H9 (cell line): ENCODE measurements at regions not wholly inside any gene's neighbourhood (a gene's known extent, or its start where the extent isn't known, plus 50 kb on each side); places are given as distances from the start of the nearest gene placed in this dataset.

Source experiments
- DNase-seq: peaks from one replicate; pipeline ENCODE4 v3.0.0-alpha.2; 2017
- H2AFZ ChIP-seq: one replicate; pipeline ENCODE4 v1.6.1; 2013; ENCODE audit warnings: mild to moderate bottlenecking, low read length, control low read depth, moderate library complexity
- H2AK5ac ChIP-seq: 2 replicates; pipeline ENCODE4 v1.6.1; 2013; ENCODE audit warnings: low read length, control low read depth, mixed read lengths; ENCODE audit not compliant: insufficient read length
- H2BK120ac ChIP-seq: one replicate; pipeline ENCODE4 v1.6.1; 2013; ENCODE audit warnings: low read depth, mild to moderate bottlenecking, low read length, control low read depth, inconsistent platforms; ENCODE audit not compliant: poor library complexity, severe bottlenecking
- H2BK12ac ChIP-seq: 2 replicates; pipeline ENCODE4 v1.6.1; 2013; ENCODE audit warnings: low read length, control low read depth, mixed read lengths, low read depth; ENCODE audit not compliant: insufficient read length
- H2BK15ac ChIP-seq: 2 replicates; pipeline ENCODE4 v1.6.1; 2013; ENCODE audit warnings: low read depth, low read length, control low read depth
- H2BK20ac ChIP-seq: one replicate; pipeline ENCODE4 v1.6.1; 2013; ENCODE audit warnings: low read depth, mild to moderate bottlenecking, low read length, control low read depth, inconsistent platforms; ENCODE audit not compliant: poor library complexity, severe bottlenecking
- H2BK5ac ChIP-seq: 2 replicates; pipeline ENCODE4 v1.6.1; 2013; ENCODE audit warnings: low read length, control low read depth, mixed read lengths; ENCODE audit not compliant: insufficient read length
- H3K14ac ChIP-seq: 2 replicates; pipeline ENCODE4 v1.6.1; 2013; ENCODE audit warnings: low read length, control low read depth; ENCODE audit not compliant: insufficient read depth
- H3K18ac ChIP-seq: 2 replicates; pipeline ENCODE4 v1.6.1; 2013; ENCODE audit warnings: low read depth, mild to moderate bottlenecking, mixed read lengths, low read length, control low read depth; ENCODE audit not compliant: insufficient read length
- H3K23ac ChIP-seq: 2 replicates; pipeline ENCODE4 v1.6.1; 2013; ENCODE audit warnings: low read length, control low read depth, mixed read lengths, low read depth; ENCODE audit not compliant: insufficient read length
- H3K23me2 ChIP-seq: 2 replicates; pipeline ENCODE4 v1.6.1; 2013; ENCODE audit warnings: low read depth, mild to moderate bottlenecking, mixed read lengths, low read length, control low read depth; ENCODE audit not compliant: insufficient read length, poor library complexity, severe bottlenecking
- H3K27ac ChIP-seq: 2 replicates; pipeline ENCODE4 v1.5.1; 2013; ENCODE audit warnings: low read length, control low read depth, mixed read lengths, low read depth; ENCODE audit not compliant: insufficient read length
- H3K27me3 ChIP-seq: 2 replicates; pipeline ENCODE4 v1.6.1; 2013; ENCODE audit warnings: low read length, control low read depth, inconsistent platforms; ENCODE audit not compliant: insufficient read depth
- H3K4ac ChIP-seq: 2 replicates; pipeline ENCODE4 v1.6.1; 2013; ENCODE audit warnings: low read depth, mild to moderate bottlenecking, control low read depth, inconsistent platforms, low read length, moderate library complexity
- H3K4me1 ChIP-seq: 2 replicates; pipeline ENCODE4 v1.6.1; 2013; ENCODE audit warnings: low read length, control low read depth, inconsistent platforms; ENCODE audit not compliant: insufficient read depth
- H3K4me2 ChIP-seq: 2 replicates; pipeline ENCODE4 v1.6.1; 2013; ENCODE audit warnings: low read length, control low read depth, mixed read lengths; ENCODE audit not compliant: insufficient read length, insufficient read depth
- H3K56ac ChIP-seq: 2 replicates; pipeline ENCODE4 v1.6.1; 2013; ENCODE audit warnings: low read depth, mild to moderate bottlenecking, mixed read lengths, low read length, control low read depth; ENCODE audit not compliant: insufficient read length
- H3K79me1 ChIP-seq: 2 replicates; pipeline ENCODE4 v1.6.1; 2013; ENCODE audit warnings: low read depth, mild to moderate bottlenecking, moderate library complexity, low read length, control low read depth, inconsistent platforms; ENCODE audit not compliant: insufficient read depth, poor library complexity, severe bottlenecking
- H3K79me2 ChIP-seq: 2 replicates; pipeline ENCODE4 v1.6.1; 2013; ENCODE audit warnings: low read length, control low read depth, inconsistent platforms; ENCODE audit not compliant: insufficient read depth
- H3K9ac ChIP-seq: 2 replicates; pipeline ENCODE4 v1.6.1; 2013; ENCODE audit warnings: low read length, control low read depth, mixed read lengths; ENCODE audit not compliant: insufficient read length; ENCODE audit errors: extremely low read depth
- H3K9me3 ChIP-seq: one replicate; pipeline ENCODE4 v1.6.1; 2013; ENCODE audit warnings: low read depth, low read length, inconsistent platforms; ENCODE audit not compliant: control insufficient read depth
- H3T11ph ChIP-seq: one replicate; pipeline ENCODE4 v1.6.1; 2013; ENCODE audit warnings: mild to moderate bottlenecking, low read length, control low read depth, inconsistent platforms
- H4K20me1 ChIP-seq: one replicate; pipeline ENCODE4 v1.6.1; 2013; ENCODE audit not compliant: control insufficient read depth, insufficient read length, insufficient read depth
- H4K5ac ChIP-seq: 2 replicates; pipeline ENCODE4 v1.6.1; 2013; ENCODE audit warnings: low read depth, mild to moderate bottlenecking, mixed read lengths, low read length, control low read depth; ENCODE audit not compliant: insufficient read length
- H4K8ac ChIP-seq: replicated peaks from 2 replicates; pipeline ENCODE4 v1.6.1; 2013; ENCODE audit warnings: low read length, control low read depth, mixed read lengths, low read depth; ENCODE audit not compliant: insufficient read length
- H4K91ac ChIP-seq: 2 replicates; pipeline ENCODE4 v1.6.1; 2013; ENCODE audit warnings: low read depth, mild to moderate bottlenecking, moderate library complexity, mixed read lengths, low read length, control low read depth; ENCODE audit not compliant: insufficient read length
- H3K27ac Mint-ChIP-seq, 3 experiments: 2 replicates in 2 of 3; 3 replicates in 1 of 3; pipeline ENCODE4 v1.8.0; 2020 to 2021; ENCODE audit warnings: mixed read lengths in 3 of 3, mild to moderate bottlenecking in 1 of 3, moderate library complexity in 1 of 3
- H3K27me3 Mint-ChIP-seq: 2 replicates; pipeline ENCODE4 v1.8.0; 2021; ENCODE audit warnings: low read depth, mild to moderate bottlenecking, moderate library complexity, mixed read lengths
- H3K36me3 Mint-ChIP-seq, 3 experiments: 2 replicates in 2 of 3; 3 replicates in 1 of 3; pipeline ENCODE4 v1.8.0; 2020 to 2021; ENCODE audit warnings: low read depth in 3 of 3, mixed read lengths in 3 of 3; ENCODE audit not compliant: insufficient read depth in 1 of 3
- H3K4me1 Mint-ChIP-seq, 2 experiments: 2 replicates each; pipeline ENCODE4 v1.8.0; 2020; ENCODE audit warnings: mixed read lengths in 2 of 2
- H3K4me3 Mint-ChIP-seq, 2 experiments: 2 replicates in 1 of 2; 3 replicates in 1 of 2; pipeline ENCODE4 v1.8.0; 2020 to 2021; ENCODE audit warnings: mild to moderate bottlenecking in 2 of 2, mixed read lengths in 2 of 2, moderate library complexity in 1 of 2
- H3K9me3 Mint-ChIP-seq, 2 experiments: 2 replicates in 1 of 2; 3 replicates in 1 of 2; pipeline ENCODE4 v1.8.0; 2020; ENCODE audit warnings: mild to moderate bottlenecking in 2 of 2, mixed read lengths in 2 of 2, moderate library complexity in 1 of 2
- CTCF ChIP-seq: fragments of 200-600 bp; sonication (generic); conservative IDR thresholded peaks from 3 replicates; pipeline ENCODE4 v1.8.0; 2021; ENCODE audit warnings: antibody characterized with exemption, mild to moderate bottlenecking
- WGBS: extraction: QIAGEN DNeasy Blood & Tissue Kit; methylation state at CpG from one replicate; pipeline ENCODE4 v1.1.7; 2013; ENCODE audit warnings: missing lambda C conversion rate, low lambda C conversion rate, mixed read lengths; ENCODE audit not compliant: insufficient read length; ENCODE audit errors: extremely low coverage; 5-methylcytosine and 5-hydroxymethylcytosine counted together

- Histone ChIP-seq H3K23me2 (no peaks in the 10 kb centered on the region), H2AK5ac (no peak overlapping the region), H4K91ac (no peak overlapping the region), H2BK20ac (no peak overlapping the region), H4K20me1 (no peaks in the 10 kb centered on the region), H3K4ac (no peak overlapping the region), H2AFZ (no peak overlapping the region), H2BK120ac (no peak overlapping the region), H3T11ph (no peak overlapping the region), H3K4me1 (no peaks in the 10 kb centered on the region), H2BK5ac (no peak overlapping the region), H3K14ac (no peak overlapping the region), H3K18ac (no peak overlapping the region), H3K4me2 (no peak overlapping the region), H4K8ac (no peak overlapping the region), H3K79me1 (no peaks in the 10 kb centered on the region), H3K9me3 (no peaks in the 10 kb centered on the region), H2BK12ac (no peak overlapping the region), H3K27me3 (no peaks in the 10 kb centered on the region), H2BK15ac (no peak overlapping the region), H3K23ac (no peak overlapping the region), H3K56ac (no peak overlapping the region), H3K27ac (no peak overlapping the region), H3K79me2 (no peaks in the 10 kb centered on the region), H4K5ac (no peak overlapping the region), H3K9ac (no peak overlapping the region)
- Mint-ChIP-seq H3K27ac (no peak overlapping the region), H3K4me1 (no peaks in the 10 kb centered on the region), H3K27me3 (peaks cover 1% of the 10 kb centered on the region; the same call in 1 of the 2 replicates), H3K36me3 (peaks cover 0 to 9% (median 0%) of the 10 kb centered on the region in 3 experiments; a peak in 3 of 7 replicates), H3K9me3 (peaks cover 9 to 12% of the 10 kb centered on the region in 2 experiments; a peak in 4 of 5 replicates), H3K4me3 (no peak overlapping the region)
- TF ChIP-seq CTCF, result no peak
- no peak for DNase-seq
- WGBS, result no CpG with 5 or more reads among the region's 1 CpG
These were observed 259.3 kb upstream of the BTG1 start for GRCh38 chr12:92404921-92405320.
